Posterior vena cava (tissue), 2 donors: ENCODE measurements at regions not wholly inside any gene's neighbourhood (a gene's known extent, or its start where the extent isn't known, plus 50 kb on each side); places are given as distances from the start of the nearest gene placed in this dataset.

Source experiments
- DNase-seq: peaks from one replicate; pipeline ENCODE4 v3.0.0-alpha.2; 2020; ENCODE audit warnings: low spot score
- intact Hi-C, 2 donors: fragments of 100-400 bp; cut with DNase I; formaldehyde crosslinking; loops; one replicate each; pipeline versions ENCODE4 v1.14.1 to v1.14.2; 2022 to 2023
- donor health status: DM: yes; HTN: yes; CAD: no.
- donor health status: DM: yes; HTN: yes; CAD: no.

GRCh38 chr11:45031912-45032519, 81.3 kb upstream of the TP53I11 start:
- no peak for DNase-seq
- intact Hi-C loops = no loop called here

- intact Hi-C loops = no loop called here
- no peak for DNase-seq
Measured at GRCh38 chr11:45035413-45035812, 84.7 kb upstream of the TP53I11 start.

- no peak for DNase-seq
- intact Hi-C loops = no loop called here
Measured at GRCh38 chr11:45036010-45036409, 85.3 kb upstream of the TP53I11 start.

- intact Hi-C loops = no loop called here
- no peak for DNase-seq
Measured at GRCh38 chr11:45036733-45037132, 86.0 kb upstream of the TP53I11 start.

- intact Hi-C loops = no loop called here
- no peak for DNase-seq
Measured at GRCh38 chr11:45037434-45038005, 86.8 kb upstream of the TP53I11 start.

- DNase-seq = no peak
Measured at GRCh38 chr11:45038923-45039322, 88.2 kb upstream of the TP53I11 start.

GRCh38 chr11:45041596-45041995, 90.9 kb upstream of the TP53I11 start:
- no peak for DNase-seq
- intact Hi-C loops = no loop called here

More at GRCh38 chr11:45038923-45039322, 88.2 kb upstream of the TP53I11 start:
- intact Hi-C loops = no loop called here

- intact Hi-C loops = no loop called here
- DNase-seq = no peak
Measured at GRCh38 chr11:45042560-45042959, 91.9 kb upstream of the TP53I11 start.

- intact Hi-C loops = loop anchor here in 1 of 2 donors (1.0 kb wide), 1 partner anchor 44 kb away; no protein-coding TSS in a partner anchor
- DNase-seq = no peak
Measured at GRCh38 chr11:45043755-45044475, 93.2 kb upstream of the TP53I11 start.

- DNase-seq = peak; percentile 88
- intact Hi-C loops = no loop called here
Measured at GRCh38 chr11:45045683-45046471, 95.2 kb upstream of the TP53I11 start.

GRCh38 chr11:45048313-45048841, 97.7 kb upstream of the TP53I11 start:
- intact Hi-C loops = no loop called here
- DNase-seq = no peak

GRCh38 chr11:45048870-45049691, 97.4 kb upstream of the PRDM11 start:
- intact Hi-C loops = no loop called here

GRCh38 chr11:45050111-45050510, 96.3 kb upstream of the PRDM11 start:
- intact Hi-C loops = no loop called here
- DNase-seq = no peak

More at GRCh38 chr11:45048870-45049691, 97.4 kb upstream of the PRDM11 start:
- peak; percentile 79 for DNase-seq

GRCh38 chr11:45051621-45052020, 94.8 kb upstream of the PRDM11 start:
- DNase-seq = peak; percentile 48
- intact Hi-C loops = no loop called here

GRCh38 chr11:45052361-45052760, 94.1 kb upstream of the PRDM11 start:
- intact Hi-C loops = no loop called here
- peak; percentile 62 for DNase-seq

- intact Hi-C loops = loop anchor here in 1 of 2 donors (1.0 kb wide), 1 partner anchor 47 kb away; no protein-coding TSS in a partner anchor
- peak; percentile 52 for DNase-seq
Measured at GRCh38 chr11:45053736-45054446, 92.5 kb upstream of the PRDM11 start.

- intact Hi-C loops = no loop called here
- peak; percentile 59 for DNase-seq
Measured at GRCh38 chr11:45054956-45055355, 91.5 kb upstream of the PRDM11 start.

GRCh38 chr11:45056529-45056928, 89.9 kb upstream of the PRDM11 start:
- intact Hi-C loops = no loop called here
- DNase-seq = peak; percentile 29
